IgD-negative memory B cell (primary cell): ENCODE measurements at regions not wholly inside any gene's neighbourhood (a gene's known extent, or its start where the extent isn't known, plus 50 kb on each side); places are given as distances from the start of the nearest gene placed in this dataset.
A peak's percentile ranks its signal among the peaks of the same experiment; 100 is the strongest.

Experiments used
- H3K27ac Mint-ChIP-seq, 3 donors: one replicate each; pipeline ENCODE4 v1.8.0; 2020 to 2022; ENCODE audit warnings: mild to moderate bottlenecking in 3 of 3, mixed read lengths in 3 of 3, moderate library complexity in 1 of 3
- H3K27me3 Mint-ChIP-seq: one replicate; pipeline ENCODE4 v1.8.0; 2021; ENCODE audit warnings: mixed read lengths
- H3K36me3 Mint-ChIP-seq: one replicate; pipeline ENCODE4 v1.8.0; 2020; ENCODE audit warnings: mild to moderate bottlenecking, mixed read lengths
- H3K4me1 Mint-ChIP-seq, 3 donors: one replicate each; pipeline ENCODE4 v1.8.0; 2020 to 2022; ENCODE audit warnings: mixed read lengths in 3 of 3, mild to moderate bottlenecking in 1 of 3
- H3K4me3 Mint-ChIP-seq, 4 donors: one replicate each; pipeline ENCODE4 v1.8.0; 2020 to 2022; ENCODE audit warnings: mild to moderate bottlenecking in 4 of 4, mixed read lengths in 4 of 4, moderate library complexity in 3 of 4
- H3K9me3 Mint-ChIP-seq, 3 donors: one replicate each; pipeline ENCODE4 v1.8.0; 2020 to 2021; ENCODE audit warnings: mixed read lengths in 3 of 3, mild to moderate bottlenecking in 1 of 3

DNA sequence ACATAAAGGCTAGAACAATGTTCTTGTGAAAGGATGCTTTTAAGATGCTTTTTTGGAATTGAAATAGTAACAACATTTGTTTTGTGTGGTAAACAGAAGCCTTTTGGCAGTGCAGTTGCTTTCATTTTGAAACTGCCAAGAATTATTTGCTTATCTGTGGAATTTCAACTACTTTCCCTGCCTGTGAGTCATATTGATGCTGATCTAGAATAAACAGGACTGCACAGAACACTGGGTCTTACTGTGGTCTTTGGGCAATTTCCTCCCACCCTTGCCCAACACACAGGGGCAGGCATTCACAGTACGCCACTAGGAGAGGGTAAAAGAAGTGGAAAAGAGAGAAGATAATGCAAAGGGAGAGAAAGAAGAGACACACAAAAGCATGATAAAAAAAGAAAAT, 483.7 kb downstream of the ELAVL2 start:
- Mint-ChIP-seq H3K27me3 (no peaks in the 10 kb centered on the region), H3K36me3 (no peaks in the 10 kb centered on the region), H3K27ac (no peak overlapping the region), H3K4me3 (no peak overlapping the region), H3K9me3 (peaks cover 0 to 8% (median 4%) of the 10 kb centered on the region in 3 donors), H3K4me1 (no peaks in the 10 kb centered on the region)

- H3K27me3 Mint-ChIP-seq, result no peaks in the 10 kb centered on the region
- no peak overlapping the region for H3K27ac Mint-ChIP-seq
- no peaks in the 10 kb centered on the region for H3K4me1 Mint-ChIP-seq
- peaks cover 2 to 8% (median 6%) of the 10 kb centered on the region in 3 donors for H3K9me3 Mint-ChIP-seq
- H3K36me3 Mint-ChIP-seq, result no peaks in the 10 kb centered on the region
- no peak overlapping the region for H3K4me3 Mint-ChIP-seq
Observed at GRCh38 chr9:23343226-23343625, 482.8 kb downstream of the ELAVL2 start.

- H3K36me3 Mint-ChIP-seq, result no peaks in the 10 kb centered on the region
- H3K9me3 Mint-ChIP-seq, result peaks cover 0 to 18% (median 2%) of the 10 kb centered on the region in 3 donors
- peaks cover 0 to 2% (median 0%) of the 10 kb centered on the region in 3 donors for H3K4me1 Mint-ChIP-seq
- no peak overlapping the region for H3K27ac Mint-ChIP-seq
- no peaks in the 10 kb centered on the region for H3K27me3 Mint-ChIP-seq
- no peak overlapping the region for H3K4me3 Mint-ChIP-seq
Observed at GRCh38 chr9:23361096-23361495, 464.9 kb downstream of the ELAVL2 start.

- Mint-ChIP-seq H3K4me1 (no peaks in the 10 kb centered on the region), H3K4me3 (no peak overlapping the region), H3K9me3 (peaks cover 2 to 4% (median 3%) of the 10 kb centered on the region in 3 donors), H3K27ac (no peak overlapping the region), H3K36me3 (no peaks in the 10 kb centered on the region), H3K27me3 (no peaks in the 10 kb centered on the region)
Observed at GRCh38 chr9:23372703-23373102, 453.3 kb downstream of the ELAVL2 start.

GRCh38 chr9:23375511-23375910, 450.5 kb downstream of the ELAVL2 start:
- no peaks in the 10 kb centered on the region for H3K36me3 Mint-ChIP-seq
- H3K27me3 Mint-ChIP-seq, result no peaks in the 10 kb centered on the region
- H3K4me3 Mint-ChIP-seq, result no peak overlapping the region
- H3K4me1 Mint-ChIP-seq, result no peaks in the 10 kb centered on the region
- no peak overlapping the region for H3K27ac Mint-ChIP-seq
- peaks cover 2 to 9% (median 3%) of the 10 kb centered on the region in 3 donors for H3K9me3 Mint-ChIP-seq

GRCh38 chr9:23379842-23380241, 446.2 kb downstream of the ELAVL2 start:
- Mint-ChIP-seq H3K36me3 (no peaks in the 10 kb centered on the region), H3K27ac (no peak overlapping the region)

DNA sequence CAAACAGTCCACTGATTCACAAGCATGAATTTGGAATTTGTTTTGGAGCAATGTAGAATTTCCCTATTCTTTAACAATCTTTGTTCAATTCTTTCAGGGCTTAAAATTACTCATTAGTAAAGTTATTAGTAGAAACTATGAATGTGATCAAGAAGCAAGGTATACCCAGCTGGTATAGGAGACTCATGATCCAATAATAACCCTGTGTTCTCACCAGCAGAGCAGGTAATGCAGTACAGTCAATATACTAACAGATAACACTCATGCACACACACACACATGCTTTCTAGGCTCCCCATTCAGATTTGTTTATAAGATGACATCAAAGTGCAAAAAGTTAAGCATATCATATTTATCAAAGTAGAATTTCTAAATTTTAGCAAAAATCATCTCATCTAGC, 445.2 kb downstream of the ELAVL2 start:
- Mint-ChIP-seq H3K27ac (no peak overlapping the region), H3K36me3 (no peaks in the 10 kb centered on the region), H3K4me3 (no peak overlapping the region), H3K4me1 (no peaks in the 10 kb centered on the region), H3K27me3 (no peaks in the 10 kb centered on the region), H3K9me3 (peaks cover 0 to 23% (median 2%) of the 10 kb centered on the region in 3 donors)

More at GRCh38 chr9:23379842-23380241, 446.2 kb downstream of the ELAVL2 start:
- no peaks in the 10 kb centered on the region for H3K4me1 Mint-ChIP-seq
- H3K9me3 Mint-ChIP-seq, result peaks cover 0 to 23% (median 2%) of the 10 kb centered on the region in 3 donors
- no peak overlapping the region for H3K4me3 Mint-ChIP-seq
- H3K27me3 Mint-ChIP-seq, result no peaks in the 10 kb centered on the region

- no peak overlapping the region for H3K27ac Mint-ChIP-seq
- no peaks in the 10 kb centered on the region for H3K36me3 Mint-ChIP-seq
- H3K27me3 Mint-ChIP-seq, result no peaks in the 10 kb centered on the region
- H3K4me1 Mint-ChIP-seq, result no peaks in the 10 kb centered on the region
- H3K4me3 Mint-ChIP-seq, result no peak overlapping the region
- H3K9me3 Mint-ChIP-seq, result peaks cover 0 to 19% (median 0%) of the 10 kb centered on the region in 3 donors
Observed at GRCh38 chr9:23382418-23382817, 443.6 kb downstream of the ELAVL2 start.

- H3K4me3 Mint-ChIP-seq, result peak overlapping the region in 1 of 4 donors; percentile 8
- H3K27ac Mint-ChIP-seq, result no peak overlapping the region
- H3K4me1 Mint-ChIP-seq, result no peaks in the 10 kb centered on the region
- H3K9me3 Mint-ChIP-seq, result peaks cover 5 to 9% (median 6%) of the 10 kb centered on the region in 3 donors
- H3K36me3 Mint-ChIP-seq, result no peaks in the 10 kb centered on the region
- no peaks in the 10 kb centered on the region for H3K27me3 Mint-ChIP-seq
Observed at GRCh38 chr9:23394189-23394588, 431.9 kb downstream of the ELAVL2 start.

- Mint-ChIP-seq H3K4me3 (no peak overlapping the region), H3K27ac (no peak overlapping the region), H3K9me3 (peaks cover 2 to 23% (median 3%) of the 10 kb centered on the region in 3 donors), H3K27me3 (no peaks in the 10 kb centered on the region), H3K36me3 (no peaks in the 10 kb centered on the region), H3K4me1 (no peaks in the 10 kb centered on the region)
Observed at GRCh38 chr9:23408874-23409273, 417.2 kb downstream of the ELAVL2 start.

- H3K9me3 Mint-ChIP-seq, result peaks cover 0 to 13% (median 3%) of the 10 kb centered on the region in 3 donors
- H3K4me3 Mint-ChIP-seq, result no peak overlapping the region
- no peaks in the 10 kb centered on the region for H3K4me1 Mint-ChIP-seq
- no peaks in the 10 kb centered on the region for H3K36me3 Mint-ChIP-seq
- no peaks in the 10 kb centered on the region for H3K27me3 Mint-ChIP-seq
- H3K27ac Mint-ChIP-seq, result no peak overlapping the region
Observed at GRCh38 chr9:23412046-23412445, 414.0 kb downstream of the ELAVL2 start.

GRCh38 chr9:23412458-23412857, 413.6 kb downstream of the ELAVL2 start:
- no peaks in the 10 kb centered on the region for H3K27me3 Mint-ChIP-seq
- H3K9me3 Mint-ChIP-seq, result peaks cover 0 to 9% (median 3%) of the 10 kb centered on the region in 3 donors
- H3K4me3 Mint-ChIP-seq, result no peak overlapping the region
- H3K27ac Mint-ChIP-seq, result no peak overlapping the region
- H3K4me1 Mint-ChIP-seq, result no peaks in the 10 kb centered on the region
- H3K36me3 Mint-ChIP-seq, result no peaks in the 10 kb centered on the region

- H3K9me3 Mint-ChIP-seq, result peaks cover 0 to 7% (median 5%) of the 10 kb centered on the region in 3 donors
- no peaks in the 10 kb centered on the region for H3K27me3 Mint-ChIP-seq
- no peak overlapping the region for H3K4me3 Mint-ChIP-seq
- no peak overlapping the region for H3K27ac Mint-ChIP-seq
- H3K36me3 Mint-ChIP-seq, result no peaks in the 10 kb centered on the region
- no peaks in the 10 kb centered on the region for H3K4me1 Mint-ChIP-seq
Observed at GRCh38 chr9:23413541-23413940, 412.5 kb downstream of the ELAVL2 start.

DNA sequence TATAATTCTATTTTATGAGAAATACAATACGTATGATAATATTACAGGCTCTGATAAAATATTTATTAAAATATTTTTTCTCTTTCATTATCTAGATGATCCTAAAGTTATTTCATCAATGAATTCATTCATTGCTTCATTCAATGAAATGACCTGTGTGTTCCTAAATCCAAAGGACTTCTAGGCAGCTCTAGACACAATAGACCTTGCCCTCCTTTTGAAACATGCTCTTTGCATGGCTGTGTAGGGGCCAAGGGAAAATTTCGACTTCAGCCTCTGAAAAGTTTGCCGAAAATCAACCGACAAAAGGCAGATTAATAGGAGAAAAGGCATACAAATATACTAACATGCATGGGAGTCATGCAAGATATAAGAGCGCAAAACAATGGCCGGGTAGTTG, 402.0 kb downstream of the ELAVL2 start:
- H3K4me3 Mint-ChIP-seq, result no peak overlapping the region
- H3K27me3 Mint-ChIP-seq, result no peaks in the 10 kb centered on the region
- H3K4me1 Mint-ChIP-seq, result no peaks in the 10 kb centered on the region
- no peak overlapping the region for H3K27ac Mint-ChIP-seq
- peaks cover 1 to 25% (median 3%) of the 10 kb centered on the region in 3 donors for H3K9me3 Mint-ChIP-seq
- H3K36me3 Mint-ChIP-seq, result no peaks in the 10 kb centered on the region

GRCh38 chr9:23426144-23426543, 399.9 kb downstream of the ELAVL2 start:
- Mint-ChIP-seq H3K9me3 (peaks cover 0 to 27% (median 3%) of the 10 kb centered on the region in 3 donors), H3K27ac (no peak overlapping the region), H3K27me3 (no peaks in the 10 kb centered on the region), H3K4me1 (no peaks in the 10 kb centered on the region), H3K4me3 (no peak overlapping the region), H3K36me3 (no peaks in the 10 kb centered on the region)

- Mint-ChIP-seq H3K27ac (no peak overlapping the region), H3K36me3 (no peaks in the 10 kb centered on the region), H3K4me1 (no peaks in the 10 kb centered on the region), H3K9me3 (peaks cover 0 to 18% (median 2%) of the 10 kb centered on the region in 3 donors), H3K4me3 (no peak overlapping the region), H3K27me3 (no peaks in the 10 kb centered on the region)
Observed at GRCh38 chr9:23431459-23431858, 394.6 kb downstream of the ELAVL2 start.
